Left colon (tissue), 2 donors: ENCODE measurements at regions not wholly inside any gene's neighbourhood (a gene's known extent, or its start where the extent isn't known, plus 50 kb on each side); places are given as distances from the start of the nearest gene placed in this dataset.
"Not testable (repeated sequence)": the region's sequence is repeated elsewhere in the genome, so short reads cannot be mapped to it uniquely, and the experiment has no call there.

ENCODE experiments used
- ATAC-seq: fragments of 200-7000 bp; cut with Tn5 transposase; one replicate; pipeline ENCODE4 v1.9.1; 2020; ENCODE audit warnings: mild to moderate bottlenecking, moderate library complexity
- DNase-seq, 2 donors: peaks; one replicate each; pipeline ENCODE4 v3.0.0-alpha.2; 2020
- intact Hi-C, 2 donors: fragments of 100-400 bp; cut with DNase I in 1 of 2; cut with micrococcal nuclease in 1 of 2; formaldehyde crosslinking; loops; one replicate each; pipeline versions ENCODE4 v1.11.2 to v1.14.0; 2022; cut with DNase I, micrococcal nuclease
- donor health status: DM: no; HTN: no; CAD: no.
- donor health status: DM: yes; HTN: yes; CAD: no.

DNA sequence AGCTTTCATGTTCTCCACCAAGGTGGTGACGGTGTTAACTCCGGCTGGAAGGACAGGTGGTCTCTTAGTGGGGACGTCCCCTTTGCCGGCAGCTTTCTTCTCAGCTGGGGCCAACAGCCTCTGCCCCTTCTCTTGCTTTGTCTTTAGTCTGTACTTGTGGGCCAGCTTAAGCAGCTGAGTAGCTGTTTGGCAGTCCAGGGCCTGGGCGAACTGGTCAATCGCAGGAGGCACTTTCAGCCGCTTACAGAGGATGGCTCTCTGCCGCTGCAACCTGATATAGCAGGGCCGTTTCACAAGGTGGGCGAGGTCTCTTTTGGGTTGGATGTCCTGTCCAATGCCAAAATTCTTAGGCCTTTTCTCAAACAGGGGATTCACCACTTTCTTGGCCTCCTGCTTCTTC lies 210.3 kb downstream of the TRIML1 start:
- ATAC-seq, intact Hi-C loops, DNase-seq: not testable (repeated sequence)

- DNase-seq (no peak), ATAC-seq (no peak)
- intact Hi-C loops = no loop called here
Observed at GRCh38 chr4:188363196-188363595, 224.0 kb downstream of the TRIML1 start.

- ATAC-seq (no peak), DNase-seq (no peak)
- intact Hi-C loops = no loop called here
Observed at GRCh38 chr4:188370777-188371176, 231.5 kb downstream of the TRIML1 start.

- DNase-seq (no peak), ATAC-seq (no peak)
- intact Hi-C loops = no loop called here
Observed at GRCh38 chr4:188372058-188372457, 232.8 kb downstream of the TRIML1 start.

DNA sequence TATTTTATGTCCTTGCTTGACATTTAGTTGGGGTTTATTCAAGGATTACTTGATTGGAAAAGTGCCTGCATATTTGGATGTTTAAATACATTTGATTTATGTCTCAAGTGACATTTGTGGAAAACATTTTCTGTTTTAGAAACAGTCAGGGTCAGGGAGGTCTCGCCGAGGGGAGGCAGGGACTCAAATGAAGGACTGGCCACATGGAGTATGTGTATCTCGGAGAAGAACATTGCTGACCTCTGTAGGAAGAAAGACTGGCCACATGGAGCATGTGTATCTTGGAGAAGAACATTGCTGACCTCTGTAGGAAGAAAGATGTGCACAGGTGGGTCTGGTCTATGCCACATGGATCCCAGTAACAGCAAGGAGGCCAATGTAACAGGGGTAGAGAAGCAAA lies 233.6 kb downstream of the TRIML1 start:
- no peak for ATAC-seq
- DNase-seq = no peak
- intact Hi-C loops = no loop called here

- DNase-seq = no peak
- no peak for ATAC-seq
- intact Hi-C loops = no loop called here
Observed at GRCh38 chr4:188374871-188375270, 235.6 kb downstream of the TRIML1 start.

GRCh38 chr4:188377816-188378215 lies 238.6 kb downstream of the TRIML1 start:
- ATAC-seq (no peak), DNase-seq (no peak)
- intact Hi-C loops = no loop called here

DNA sequence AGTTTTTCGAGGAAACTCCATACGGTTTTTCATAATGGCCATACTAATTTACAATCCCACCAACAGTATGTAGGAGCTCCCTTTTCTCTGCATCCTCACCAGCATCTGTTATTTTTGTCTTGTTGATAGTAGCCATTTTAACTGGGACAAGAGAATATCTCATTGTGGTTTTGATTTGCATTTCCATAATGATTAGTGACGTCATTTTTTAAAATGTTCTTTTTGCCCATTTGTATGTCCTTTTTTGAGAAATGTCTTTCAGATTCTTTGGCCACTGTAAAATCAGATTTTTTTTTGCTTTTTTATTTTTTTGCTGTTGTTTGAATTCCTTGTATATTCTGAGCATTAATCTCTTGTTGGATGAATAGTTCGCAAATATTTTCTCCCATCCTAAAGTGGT lies 243.9 kb downstream of the TRIML1 start:
- intact Hi-C loops = no loop called here
- no peak for ATAC-seq

DNA sequence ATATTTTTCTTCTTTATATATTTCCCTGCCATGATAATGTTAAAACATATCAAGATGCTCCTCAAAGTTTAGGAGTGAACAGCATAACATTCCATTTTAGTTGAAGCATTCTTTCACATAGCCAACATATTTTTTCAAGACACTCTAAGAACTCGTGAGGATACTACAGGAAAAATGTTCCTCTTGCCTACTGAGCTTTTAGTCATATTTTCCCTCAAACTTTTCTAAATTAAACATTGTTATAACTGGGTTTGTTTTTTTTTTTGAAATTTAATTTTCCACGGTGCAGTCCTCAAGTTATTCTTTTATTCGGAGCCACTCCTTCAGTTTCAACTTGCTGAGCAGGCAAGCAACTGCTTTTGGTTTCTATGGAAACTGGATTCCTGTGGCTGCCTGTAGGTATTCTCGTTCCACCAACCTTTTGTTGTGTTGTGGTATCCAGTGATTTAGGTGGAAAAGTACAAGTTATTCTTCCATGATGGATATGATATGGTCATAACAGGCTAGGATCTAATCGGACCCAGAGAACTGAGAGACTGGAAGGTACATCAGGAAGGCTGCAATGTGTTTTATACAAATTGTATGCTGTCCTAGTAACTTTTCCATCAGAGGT lies 248.0 kb downstream of the TRIML1 start:
- no peak for ATAC-seq
- intact Hi-C loops = no loop called here
- DNase-seq = no peak

More for the DNA sequence above, 243.9 kb downstream of the TRIML1 start:
- no peak for DNase-seq

GRCh38 chr4:188391349-188391748 lies 252.1 kb downstream of the TRIML1 start:
- ATAC-seq, intact Hi-C loops, DNase-seq: not testable (repeated sequence)

- DNase-seq (no peak), ATAC-seq (no peak)
- intact Hi-C loops = no loop called here
Observed at GRCh38 chr4:188396037-188396436, 256.8 kb downstream of the TRIML1 start.

DNA sequence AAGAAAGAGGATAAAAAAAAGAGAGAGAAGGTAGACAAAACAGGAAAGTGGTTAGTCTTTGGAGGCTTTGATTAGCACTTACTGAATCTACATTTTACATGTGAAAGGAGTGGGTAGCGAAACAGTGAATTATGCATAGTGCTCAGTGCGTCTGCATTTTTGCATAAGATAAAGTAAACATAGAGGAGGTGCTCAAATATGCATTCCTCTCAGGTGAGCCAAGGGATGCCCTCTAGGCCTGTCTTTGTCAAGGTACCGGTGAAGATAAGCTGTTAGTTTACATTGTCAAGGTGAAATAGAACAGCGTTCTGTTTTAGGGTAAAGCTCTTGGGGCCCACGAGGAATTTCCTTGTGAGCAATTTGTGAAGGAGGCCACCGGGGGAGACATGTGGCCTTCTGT lies 260.6 kb downstream of the TRIML1 start:
- DNase-seq = no peak
- ATAC-seq = no peak
- intact Hi-C loops = no loop called here

GRCh38 chr4:188400451-188400850 lies 261.2 kb downstream of the TRIML1 start:
- DNase-seq (no peak), ATAC-seq (no peak)
- intact Hi-C loops = no loop called here

DNA sequence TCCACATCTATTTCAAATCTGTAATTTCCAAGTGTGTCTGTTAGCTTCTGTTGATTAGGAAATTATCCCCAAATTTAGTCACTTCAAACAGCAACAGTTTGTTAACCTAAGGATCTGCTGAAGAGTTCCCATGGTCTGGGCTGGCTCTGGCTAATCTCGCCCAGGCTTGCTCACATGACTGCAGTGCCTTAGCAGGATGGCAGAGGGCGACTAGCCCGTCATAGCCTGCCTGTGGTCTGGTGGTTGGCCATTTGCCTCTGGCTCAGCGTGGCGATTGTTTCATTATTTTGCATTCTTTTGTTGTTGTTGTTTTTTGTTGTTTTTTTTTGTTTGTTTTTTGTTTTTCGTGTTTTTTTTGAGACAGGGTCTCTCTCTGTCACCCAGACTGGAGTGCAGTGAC lies 264.0 kb downstream of the TRIML1 start:
- ATAC-seq (no peak), DNase-seq (no peak)
- intact Hi-C loops = no loop called here

DNA sequence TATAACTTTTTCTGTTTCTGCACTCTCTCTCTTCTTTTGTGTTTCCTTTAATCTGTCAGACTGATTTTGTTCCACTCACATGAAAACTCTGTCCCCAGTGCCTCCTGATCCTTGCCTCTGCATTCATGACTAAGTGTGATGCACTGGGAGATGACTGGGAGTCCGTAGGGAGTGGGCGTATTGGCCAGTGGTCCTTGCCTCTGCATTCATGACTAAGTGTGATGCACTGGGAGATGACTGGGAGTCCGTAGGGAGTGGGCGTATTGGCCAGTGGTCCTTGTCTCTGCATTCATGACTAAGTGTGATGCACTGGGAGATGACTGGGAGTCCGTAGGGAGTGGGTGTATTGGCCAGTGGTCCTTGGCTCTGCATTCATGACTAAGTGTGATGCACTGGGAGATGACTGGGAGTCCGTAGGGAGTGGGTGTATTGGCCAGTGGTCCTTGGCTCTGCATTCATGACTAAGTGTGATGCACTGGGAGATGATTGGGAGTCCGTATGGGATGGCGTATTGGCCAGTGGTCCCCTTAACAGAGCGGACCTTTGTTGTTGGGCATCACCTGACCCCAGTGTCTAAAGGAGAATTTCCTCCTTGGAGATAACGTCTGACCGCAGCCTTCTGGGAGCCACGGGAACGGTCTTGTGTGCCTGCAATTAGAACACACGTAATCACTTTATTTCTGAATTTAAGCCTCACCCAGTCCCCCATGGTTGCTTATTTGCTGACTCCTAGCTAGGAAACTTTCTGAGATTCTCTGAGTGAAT lies 266.0 kb downstream of the TRIML1 start:
- intact Hi-C loops, DNase-seq, ATAC-seq: not testable (repeated sequence)

GRCh38 chr4:188408244-188409030 lies 269.2 kb downstream of the TRIML1 start:
- ATAC-seq (no peak), DNase-seq (no peak)
- intact Hi-C loops = no loop called here

DNA sequence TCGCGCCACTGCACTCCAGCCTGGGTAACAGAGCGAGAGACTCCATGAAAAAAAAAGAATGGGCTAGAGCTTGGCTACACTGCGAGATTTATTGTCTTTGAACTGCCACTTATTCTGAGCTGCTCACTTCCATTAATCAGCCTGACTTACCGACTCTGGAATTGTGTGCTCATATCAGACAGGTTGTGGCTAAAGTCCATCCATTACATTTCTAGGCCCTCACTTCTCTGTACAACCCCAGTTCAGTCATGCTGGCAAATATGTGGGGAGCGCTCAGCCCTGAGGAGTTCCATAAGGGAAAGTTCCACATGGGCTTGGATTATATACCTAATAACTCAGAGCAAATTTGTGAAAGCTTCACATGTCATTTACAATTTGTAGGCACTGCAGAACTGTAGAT lies 270.6 kb downstream of the TRIML1 start:
- DNase-seq (no peak), ATAC-seq (no peak)
- intact Hi-C loops = no loop called here

DNA sequence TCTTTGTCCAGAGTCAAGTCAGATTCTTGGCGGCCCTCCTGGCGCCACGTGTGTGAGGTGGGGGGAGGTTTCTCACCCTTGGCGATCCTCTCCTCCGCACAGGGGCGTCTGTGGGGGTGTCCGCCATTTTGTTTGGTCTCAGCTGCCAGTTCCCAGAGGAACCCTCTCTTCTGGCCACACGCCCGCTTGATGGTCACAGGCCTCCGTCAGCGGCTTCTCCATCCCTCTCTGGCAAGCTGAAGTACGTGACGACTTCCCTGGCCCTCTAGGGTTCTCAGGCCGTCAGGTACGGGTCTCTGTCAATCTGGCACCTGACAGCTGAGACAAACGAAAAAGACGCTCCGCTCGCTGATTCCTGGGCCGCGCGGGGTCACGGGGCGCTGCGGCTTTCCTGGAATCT lies 272.6 kb downstream of the TRIML1 start:
- intact Hi-C loops = no loop called here
- no peak for ATAC-seq
- DNase-seq = no peak

GRCh38 chr4:188412499-188412898 lies 273.3 kb downstream of the TRIML1 start:
- ATAC-seq = no peak

GRCh38 chr4:188414441-188414840 lies 275.2 kb downstream of the TRIML1 start:
- DNase-seq (no peak), ATAC-seq (no peak)
- intact Hi-C loops = no loop called here

More at GRCh38 chr4:188412499-188412898, 273.3 kb downstream of the TRIML1 start:
- no peak for DNase-seq
- intact Hi-C loops = no loop called here
